SK-N-SH treated with all-trans-retinoic acid at 6 μM for 48 hours (cell line): ENCODE measurements at regions not wholly inside any gene's neighbourhood (a gene's known extent, or its start where the extent isn't known, plus 50 kb on each side); places are given as distances from the start of the nearest gene placed in this dataset.

ENCODE experiments used
- CREB5 ChIP-seq: fragments of 250-450 bp; sonication (Bioruptor Pico); IDR thresholded peaks from 2 replicates; pipeline ENCODE4 v1.5.1; 2020; ENCODE audit warnings: low read depth, mild to moderate bottlenecking, moderate library complexity
- ISL1 ChIP-seq: fragments of 250-450 bp; sonication (Bioruptor Pico); IDR thresholded peaks from 2 replicates; pipeline ENCODE4 v2.1.2; 2022; ENCODE audit warnings: mild to moderate bottlenecking, moderate library complexity
- PATZ1 ChIP-seq: fragments of 250-450 bp; sonication (Bioruptor Pico); IDR thresholded peaks from 2 replicates; pipeline ENCODE4 v1.8.0; 2020; ENCODE audit warnings: mild to moderate bottlenecking, moderate library complexity, borderline replicate concordance
- TCF4 ChIP-seq: fragments of 250-450 bp; sonication (Bioruptor Pico); IDR thresholded peaks from 2 replicates; pipeline ENCODE4 v1.8.0; 2021; ENCODE audit warnings: mild to moderate bottlenecking, moderate library complexity, borderline replicate concordance
- TOX ChIP-seq: fragments of 250-450 bp; sonication (Bioruptor Pico); IDR thresholded peaks from 2 replicates; pipeline ENCODE4 v1.8.0; 2021; ENCODE audit warnings: mild to moderate bottlenecking, moderate library complexity, borderline replicate concordance
- ZFP3 ChIP-seq: fragments of 250-450 bp; sonication (Bioruptor Pico); IDR thresholded peaks from 2 replicates; pipeline ENCODE4 v1.5.0; 2020; ENCODE audit warnings: mild to moderate bottlenecking, moderate library complexity
- ZFP30 ChIP-seq: fragments of 450-650 bp; formaldehyde crosslinking; IDR thresholded peaks from 2 replicates; pipeline ENCODE4 v1.5.0; 2022; ENCODE audit warnings: mild to moderate bottlenecking, moderate library complexity
- ZNF565 ChIP-seq: fragments of 450-650 bp; formaldehyde crosslinking; conservative IDR thresholded peaks from 2 replicates; pipeline ENCODE4 v1.5.0; 2020; ENCODE audit warnings: low read depth, mild to moderate bottlenecking, moderate library complexity
- ZNF70 ChIP-seq: fragments of 450-650 bp; formaldehyde crosslinking; IDR thresholded peaks from 2 replicates; pipeline ENCODE4 v1.5.0; 2020; ENCODE audit warnings: mild to moderate bottlenecking, moderate library complexity

- TF ChIP-seq ZFP3 (CRISPR knock-in tag) = no peak
- TF ChIP-seq PATZ1 = no peak
- TF ChIP-seq TCF4 (CRISPR knock-in tag) = no peak
- TF ChIP-seq ZFP30 = no peak
- TF ChIP-seq TOX = no peak
- TF ChIP-seq ZNF70 (CRISPR knock-in tag) = no peak
- no peak for TF ChIP-seq ISL1 (CRISPR knock-in tag)
- no peak for TF ChIP-seq ZNF565
- TF ChIP-seq CREB5 = no peak
Measured at GRCh38 chr13:33543631-33544265, 258.2 kb upstream of the STARD13 start.
